ENCODE measurements at regions not wholly inside any gene's neighbourhood (a gene's known extent, or its start where the extent isn't known, plus 50 kb on each side); places are given as distances from the start of the nearest gene placed in this dataset.

- TF ChIP-seq CTCF (conservative IDR thresholded peaks at IDR 0.05): no peak
- H3K36me3 Mint-ChIP-seq (ENCODE audit: low read depth): no peaks in the 10 kb centered on the region
- no peaks in the 10 kb centered on the region for H3K9me3 Mint-ChIP-seq
- H3K27me3 Mint-ChIP-seq (ENCODE audit: low read depth): no peaks in the 10 kb centered on the region
- no peak for DNase-seq (ENCODE audit: low read depth, low spot score)
- no peaks in the 10 kb centered on the region for H3K4me1 Mint-ChIP-seq
- H3K4me3 Mint-ChIP-seq: no peak overlapping the region
- H3K27ac Mint-ChIP-seq (ENCODE audit: unreplicated experiment): no peak overlapping the region
Measured at GRCh38 chr10:55329796-55330195, 528.8 kb upstream of the PCDH15 start.

GRCh38 chr10:55320187-55320700, 519.2 kb upstream of the PCDH15 start:
- TF ChIP-seq CTCF (conservative IDR thresholded peaks at IDR 0.05): no peak
- H3K4me1 Mint-ChIP-seq: no peaks in the 10 kb centered on the region

GRCh38 chr10:55311848-55312635, 511.0 kb upstream of the PCDH15 start:
- Mint-ChIP-seq H3K36me3 (ENCODE audit: low read depth) (no peaks in the 10 kb centered on the region), H3K27ac (ENCODE audit: unreplicated experiment) (no peak overlapping the region), H3K27me3 (ENCODE audit: low read depth) (no peaks in the 10 kb centered on the region), H3K4me1 (no peaks in the 10 kb centered on the region), H3K4me3 (no peak overlapping the region), H3K9me3 (no peaks in the 10 kb centered on the region)
- DNase-seq (ENCODE audit: low read depth, low spot score): no peak
- TF ChIP-seq CTCF (conservative IDR thresholded peaks at IDR 0.05): no peak

More at GRCh38 chr10:55320187-55320700, 519.2 kb upstream of the PCDH15 start:
- H3K4me3 Mint-ChIP-seq: no peak overlapping the region
- DNase-seq (ENCODE audit: low read depth, low spot score): no peak
- no peaks in the 10 kb centered on the region for H3K36me3 Mint-ChIP-seq (ENCODE audit: low read depth)
- no peaks in the 10 kb centered on the region for H3K27me3 Mint-ChIP-seq (ENCODE audit: low read depth)
- H3K9me3 Mint-ChIP-seq: peaks cover 4% of the 10 kb centered on the region
- H3K27ac Mint-ChIP-seq (ENCODE audit: unreplicated experiment): no peak overlapping the region

- Mint-ChIP-seq H3K4me3 (no peak overlapping the region), H3K36me3 (ENCODE audit: low read depth) (no peaks in the 10 kb centered on the region), H3K27ac (ENCODE audit: unreplicated experiment) (no peak overlapping the region), H3K9me3 (no peaks in the 10 kb centered on the region), H3K4me1 (peaks cover 3% of the 10 kb centered on the region), H3K27me3 (ENCODE audit: low read depth) (no peaks in the 10 kb centered on the region)
- TF ChIP-seq CTCF (conservative IDR thresholded peaks at IDR 0.05): no peak
- DNase-seq (ENCODE audit: low read depth, low spot score): no peak
Measured at GRCh38 chr10:55310143-55310542, 509.1 kb upstream of the PCDH15 start.

- H3K9me3 Mint-ChIP-seq: no peaks in the 10 kb centered on the region
- no peaks in the 10 kb centered on the region for H3K36me3 Mint-ChIP-seq (ENCODE audit: low read depth)
- H3K4me1 Mint-ChIP-seq: peaks cover 4% of the 10 kb centered on the region
- DNase-seq (ENCODE audit: low read depth, low spot score): no peak
- TF ChIP-seq CTCF (conservative IDR thresholded peaks at IDR 0.05): no peak
- H3K27ac Mint-ChIP-seq (ENCODE audit: unreplicated experiment): no peak overlapping the region
- no peak overlapping the region for H3K4me3 Mint-ChIP-seq
- no peaks in the 10 kb centered on the region for H3K27me3 Mint-ChIP-seq (ENCODE audit: low read depth)
Measured at GRCh38 chr10:55305285-55305684, 504.3 kb upstream of the PCDH15 start.
